ENCODE measurements at regions not wholly inside any gene's neighbourhood (a gene's known extent, or its start where the extent isn't known, plus 50 kb on each side); places are given as distances from the start of the nearest gene placed in this dataset.

- TF ChIP-seq, protein P1, sequence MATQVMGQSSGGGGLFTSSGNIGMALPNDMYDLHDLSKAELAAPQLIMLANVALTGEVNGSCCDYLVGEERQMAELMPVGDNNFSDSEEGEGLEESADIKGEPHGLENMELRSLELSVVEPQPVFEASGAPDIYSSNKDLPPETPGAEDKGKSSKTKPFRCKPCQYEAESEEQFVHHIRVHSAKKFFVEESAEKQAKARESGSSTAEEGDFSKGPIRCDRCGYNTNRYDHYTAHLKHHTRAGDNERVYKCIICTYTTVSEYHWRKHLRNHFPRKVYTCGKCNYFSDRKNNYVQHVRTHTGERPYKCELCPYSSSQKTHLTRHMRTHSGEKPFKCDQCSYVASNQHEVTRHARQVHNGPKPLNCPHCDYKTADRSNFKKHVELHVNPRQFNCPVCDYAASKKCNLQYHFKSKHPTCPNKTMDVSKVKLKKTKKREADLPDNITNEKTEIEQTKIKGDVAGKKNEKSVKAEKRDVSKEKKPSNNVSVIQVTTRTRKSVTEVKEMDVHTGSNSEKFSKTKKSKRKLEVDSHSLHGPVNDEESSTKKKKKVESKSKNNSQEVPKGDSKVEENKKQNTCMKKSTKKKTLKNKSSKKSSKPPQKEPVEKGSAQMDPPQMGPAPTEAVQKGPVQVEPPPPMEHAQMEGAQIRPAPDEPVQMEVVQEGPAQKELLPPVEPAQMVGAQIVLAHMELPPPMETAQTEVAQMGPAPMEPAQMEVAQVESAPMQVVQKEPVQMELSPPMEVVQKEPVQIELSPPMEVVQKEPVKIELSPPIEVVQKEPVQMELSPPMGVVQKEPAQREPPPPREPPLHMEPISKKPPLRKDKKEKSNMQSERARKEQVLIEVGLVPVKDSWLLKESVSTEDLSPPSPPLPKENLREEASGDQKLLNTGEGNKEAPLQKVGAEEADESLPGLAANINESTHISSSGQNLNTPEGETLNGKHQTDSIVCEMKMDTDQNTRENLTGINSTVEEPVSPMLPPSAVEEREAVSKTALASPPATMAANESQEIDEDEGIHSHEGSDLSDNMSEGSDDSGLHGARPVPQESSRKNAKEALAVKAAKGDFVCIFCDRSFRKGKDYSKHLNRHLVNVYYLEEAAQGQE (IDR thresholded peaks at IDR 0.05; ENCODE audit: insufficient replicate concordance, low read depth): no peak
- no peak for TF ChIP-seq CTCF (IDR thresholded peaks at IDR 0.05; ENCODE audit: insufficient read depth, low read length)
- TF ChIP-seq POLR2AphosphoS5 (IDR thresholded peaks at IDR 0.05; ENCODE audit: low read depth): no peak
These were observed 93.6 kb downstream of the GYPC start for GRCh38 chr2:126749537-126749936.
